ENCODE measurements at regions not wholly inside any gene's neighbourhood (a gene's known extent, or its start where the extent isn't known, plus 50 kb on each side); places are given as distances from the start of the nearest gene placed in this dataset.

DNA sequence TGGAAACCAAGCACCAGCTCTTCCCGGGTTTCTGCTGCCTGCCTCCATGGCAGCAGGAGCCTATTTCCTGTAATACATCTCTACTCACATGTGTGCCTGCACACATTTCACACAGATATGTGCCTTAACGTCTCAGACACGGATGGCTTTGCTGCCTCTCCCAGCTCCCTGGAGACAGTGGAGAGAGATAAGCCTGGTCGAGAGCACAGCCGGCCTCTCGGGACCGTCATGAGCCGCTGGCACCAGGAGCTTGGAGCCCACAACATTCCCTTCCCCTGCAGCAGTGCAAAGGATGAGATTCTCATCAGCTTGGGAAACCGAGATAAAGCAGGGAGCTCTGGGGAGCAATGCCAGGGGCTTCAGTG is 587.7 kb downstream of the BRD1 start:
- DNase-seq (ENCODE audit: low read depth in 2 of 2) = no peak

DNA sequence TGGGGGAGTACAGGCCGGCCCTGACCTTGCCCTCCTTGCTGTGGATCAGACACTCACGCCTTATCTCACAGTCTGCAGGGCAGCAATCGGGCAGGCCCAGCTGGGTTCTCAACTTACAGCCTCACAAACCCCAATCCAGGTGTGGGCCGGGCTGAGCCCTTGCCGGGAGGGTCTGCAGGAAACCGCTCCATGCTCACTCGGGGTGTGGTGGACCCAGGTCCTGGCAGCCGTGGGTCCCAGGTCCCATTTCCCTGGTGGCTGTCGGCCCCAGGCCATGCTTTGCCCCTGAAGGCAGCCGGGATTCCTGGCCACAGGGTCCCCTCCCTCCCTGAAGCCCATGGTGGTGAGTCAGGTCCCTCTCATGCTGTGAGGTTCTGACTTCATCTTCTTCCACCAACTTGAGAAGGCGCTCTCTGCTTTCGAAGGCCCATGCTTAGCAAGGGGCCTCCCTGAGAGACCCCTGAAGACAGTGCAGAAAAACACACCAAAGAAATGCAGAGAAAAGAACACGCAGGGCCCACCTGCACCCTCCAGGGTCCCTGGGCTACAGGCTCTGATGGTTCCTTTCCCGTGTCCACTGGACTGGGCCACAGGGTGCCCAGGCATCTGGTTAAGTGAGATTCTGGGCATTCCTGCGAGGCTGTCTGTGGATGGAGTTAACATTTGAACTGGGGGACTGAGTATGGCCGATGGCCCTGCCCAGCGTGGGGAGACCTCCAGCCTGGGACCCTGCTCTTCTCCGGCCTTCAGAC is 588.2 kb downstream of the BRD1 start:
- DNase-seq (ENCODE audit: low read depth in 2 of 2) = no peak

DNA sequence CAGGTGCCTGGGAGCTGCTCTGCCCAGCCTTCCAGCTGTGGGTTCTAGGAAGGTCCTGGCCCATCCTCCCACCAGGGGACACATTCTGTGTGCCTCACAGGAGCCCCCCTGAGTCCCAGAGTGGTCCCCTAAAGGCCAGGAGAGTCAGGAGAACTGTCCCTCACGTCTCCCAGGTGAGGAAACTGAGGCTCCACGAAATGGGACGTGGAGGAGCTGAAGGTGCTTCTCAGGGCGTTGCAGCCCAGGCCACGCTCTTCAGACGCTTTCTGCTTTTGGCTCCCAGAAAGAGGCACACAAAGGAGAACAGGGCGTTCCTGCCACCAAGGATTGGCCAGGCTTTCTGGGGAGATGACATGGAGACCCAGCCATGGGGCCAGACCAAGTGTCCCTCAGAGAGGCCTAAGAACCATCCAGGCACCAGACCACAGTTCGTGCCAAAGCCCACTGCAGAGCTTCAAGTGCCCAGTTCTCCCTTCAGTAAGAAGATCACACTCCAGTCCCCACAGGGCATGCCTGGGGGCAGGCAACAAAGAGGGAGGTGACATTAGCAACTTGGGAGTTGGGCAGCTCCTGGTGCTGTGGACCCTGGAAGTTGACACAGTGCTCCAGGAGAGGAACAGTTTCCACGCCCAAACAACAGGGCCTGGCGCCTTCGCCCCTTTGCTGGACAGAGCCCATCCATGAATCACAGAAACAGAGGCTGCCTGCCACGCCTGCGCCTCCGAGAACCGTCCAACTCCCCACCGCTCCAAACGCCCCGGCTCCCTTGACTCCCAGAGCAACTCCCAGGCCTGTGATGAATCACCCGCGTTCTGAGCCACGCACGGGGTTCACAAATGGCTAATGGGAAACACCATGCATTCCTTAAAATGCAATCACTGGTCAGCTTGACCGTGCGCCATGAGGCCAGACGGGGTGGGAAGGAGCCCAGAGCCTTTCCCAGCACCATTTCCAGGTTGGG is 589.2 kb downstream of the BRD1 start:
- DNase-seq (ENCODE audit: low read depth in 2 of 2) = no peak

DNA sequence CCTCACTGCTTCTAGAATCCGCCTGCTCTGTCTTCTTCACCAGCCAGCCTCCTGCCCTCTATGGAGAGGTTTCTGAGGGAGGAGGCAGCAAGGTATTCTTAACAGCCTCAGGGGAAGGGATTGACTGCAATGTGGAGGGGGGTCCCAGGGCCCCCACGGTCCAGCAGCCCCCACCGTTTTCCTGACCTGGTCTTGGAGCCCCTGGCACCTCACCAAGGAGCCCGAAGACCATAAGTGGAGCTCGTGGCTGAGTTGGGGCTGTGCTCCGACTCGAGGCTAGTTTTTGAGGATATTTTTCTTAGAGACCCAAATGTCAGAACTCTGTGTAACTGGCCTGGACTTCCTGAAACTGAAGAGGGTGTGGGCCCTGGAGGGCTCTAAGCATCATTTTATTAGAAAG is 590.0 kb downstream of the BRD1 start:
- DNase-seq (ENCODE audit: low read depth in 2 of 2) = no peak

DNA sequence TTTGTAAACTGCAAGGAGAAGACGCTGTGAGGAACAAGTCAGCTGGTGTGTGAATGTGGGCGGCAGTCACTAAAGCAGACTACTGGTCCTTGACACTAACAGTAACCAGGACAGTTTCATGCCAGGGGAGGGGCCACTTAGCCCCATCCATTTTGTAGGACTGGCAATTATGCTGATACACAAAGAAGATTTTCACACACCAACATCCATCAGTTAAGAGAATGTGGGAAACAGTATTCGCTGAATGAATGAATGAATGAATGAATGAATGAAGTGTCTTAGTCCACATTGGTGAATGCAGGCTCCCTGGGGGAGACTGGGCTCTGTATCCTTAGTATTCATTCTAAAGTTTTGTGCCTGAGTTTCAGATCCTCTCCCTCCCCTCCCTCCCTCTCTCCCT is 590.4 kb downstream of the BRD1 start:
- no peak for DNase-seq (ENCODE audit: low read depth in 2 of 2)

DNA sequence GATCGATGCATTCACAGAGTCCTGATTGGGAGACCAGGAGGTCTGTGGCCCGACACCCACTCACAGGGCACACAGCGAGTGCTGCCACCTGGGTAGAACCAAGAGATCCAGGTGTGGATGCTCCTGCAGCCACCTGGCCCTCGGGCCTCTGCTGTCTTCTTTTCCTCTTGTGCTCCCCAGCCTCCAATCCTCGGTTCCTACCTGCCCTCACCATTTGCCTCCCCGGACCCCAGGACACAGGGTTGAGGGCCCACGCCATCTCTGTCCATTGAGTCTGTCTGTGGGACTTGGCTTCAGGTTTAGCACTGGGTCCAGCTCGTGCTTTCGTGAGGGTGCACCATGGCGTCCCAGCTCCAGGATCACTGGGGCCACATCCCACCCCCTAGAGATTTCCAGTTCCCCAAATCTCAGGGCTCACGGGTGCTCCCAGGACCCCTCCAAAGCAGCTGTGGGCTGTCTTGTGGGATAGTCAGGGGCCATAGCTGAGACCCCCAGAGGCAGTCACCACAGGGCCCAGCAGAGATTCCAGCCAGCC is 591.1 kb downstream of the BRD1 start:
- no peak for DNase-seq (ENCODE audit: low read depth in 2 of 2)

DNA sequence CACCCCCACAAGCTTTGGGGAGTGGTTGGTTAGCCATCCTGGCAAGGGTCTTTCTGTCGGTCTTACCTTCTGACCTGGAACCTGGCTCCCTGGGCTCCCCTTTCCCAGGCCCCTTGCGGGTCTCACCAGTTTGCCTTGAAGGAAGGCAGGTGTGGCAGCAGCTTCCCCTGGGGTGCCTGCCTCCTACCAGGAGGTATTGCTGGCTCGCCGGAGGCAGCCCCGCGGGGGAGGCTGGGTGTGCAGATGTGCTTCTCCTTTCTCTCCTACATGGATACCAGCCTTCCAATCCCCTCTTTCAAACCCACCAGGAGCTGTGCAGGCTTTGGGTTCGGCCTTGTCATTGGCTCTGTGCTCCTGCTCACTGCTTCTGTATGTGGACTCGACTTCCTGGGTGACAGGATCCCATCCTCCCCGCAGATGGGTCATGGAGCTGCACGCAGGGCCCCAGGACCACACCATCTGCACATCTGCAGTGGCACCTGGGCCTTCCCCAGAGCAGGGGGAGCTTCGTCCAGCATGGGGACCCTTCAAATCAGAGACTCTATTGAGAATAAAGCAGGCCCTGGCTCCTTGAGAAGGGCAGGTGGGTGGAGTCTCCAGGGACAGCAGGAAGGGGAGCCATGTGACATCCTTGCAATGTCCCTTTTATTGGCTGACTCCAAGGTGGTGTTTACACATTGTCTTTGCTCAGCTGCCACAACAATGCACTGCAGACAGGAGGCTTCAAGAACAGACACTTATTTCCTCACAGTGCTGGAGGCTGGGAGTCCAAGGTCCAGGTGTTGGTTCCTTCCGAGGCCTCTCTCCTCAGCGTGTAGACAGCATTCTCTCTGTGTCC is 592.0 kb downstream of the BRD1 start:
- no peak for DNase-seq (ENCODE audit: low read depth in 2 of 2)

DNA sequence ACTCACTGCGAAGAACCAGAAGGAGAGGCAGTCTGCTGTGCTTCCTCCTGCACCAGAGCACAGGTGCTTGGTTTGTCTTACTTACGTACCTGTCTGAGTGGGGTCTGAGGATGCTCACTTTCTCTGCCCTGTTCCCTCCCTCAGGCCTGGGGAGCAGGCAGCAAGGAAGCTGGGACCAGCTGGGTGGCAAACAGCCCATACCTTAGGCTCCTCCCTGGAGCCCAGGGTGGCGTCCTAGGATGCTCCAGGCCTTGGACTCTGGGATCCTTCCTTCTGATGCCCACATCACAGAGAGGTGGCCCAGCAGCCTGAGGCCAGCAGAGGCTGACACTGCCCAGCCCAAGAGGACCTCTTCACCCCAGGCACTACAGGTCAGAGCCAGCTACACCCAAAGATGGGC is 593.2 kb downstream of the BRD1 start:
- DNase-seq (ENCODE audit: low read depth in 2 of 2) = no peak

DNA sequence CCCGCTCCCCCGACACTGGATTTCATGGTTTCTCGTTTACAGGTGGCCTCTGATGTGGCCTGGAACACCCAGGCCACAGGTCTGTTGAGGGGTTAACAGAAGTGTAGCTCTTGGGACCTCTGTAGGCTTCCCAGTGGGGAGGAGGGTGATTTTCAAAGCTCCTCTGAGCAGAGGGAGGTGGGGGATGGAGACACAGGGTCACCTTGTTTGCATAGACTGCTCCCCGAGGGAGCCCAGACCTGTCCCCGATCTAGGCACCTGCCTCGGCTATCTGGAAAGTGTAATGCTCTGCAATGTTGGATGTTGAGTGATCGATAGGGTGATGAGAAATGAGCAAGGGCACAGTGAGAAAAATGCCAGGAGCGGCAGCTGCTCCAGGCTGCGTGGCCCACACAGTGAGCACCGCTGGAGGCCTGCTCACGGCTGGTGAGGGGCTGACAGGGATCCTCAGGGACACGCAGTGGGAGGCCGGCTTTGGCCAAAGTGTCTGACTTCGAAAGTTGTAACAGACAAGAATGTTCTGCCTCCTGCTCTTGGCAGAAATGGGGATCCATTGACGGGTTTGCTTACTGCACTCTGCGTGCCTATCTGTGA is 594.1 kb downstream of the BRD1 start:
- DNase-seq (ENCODE audit: low read depth in 2 of 2) = no peak

DNA sequence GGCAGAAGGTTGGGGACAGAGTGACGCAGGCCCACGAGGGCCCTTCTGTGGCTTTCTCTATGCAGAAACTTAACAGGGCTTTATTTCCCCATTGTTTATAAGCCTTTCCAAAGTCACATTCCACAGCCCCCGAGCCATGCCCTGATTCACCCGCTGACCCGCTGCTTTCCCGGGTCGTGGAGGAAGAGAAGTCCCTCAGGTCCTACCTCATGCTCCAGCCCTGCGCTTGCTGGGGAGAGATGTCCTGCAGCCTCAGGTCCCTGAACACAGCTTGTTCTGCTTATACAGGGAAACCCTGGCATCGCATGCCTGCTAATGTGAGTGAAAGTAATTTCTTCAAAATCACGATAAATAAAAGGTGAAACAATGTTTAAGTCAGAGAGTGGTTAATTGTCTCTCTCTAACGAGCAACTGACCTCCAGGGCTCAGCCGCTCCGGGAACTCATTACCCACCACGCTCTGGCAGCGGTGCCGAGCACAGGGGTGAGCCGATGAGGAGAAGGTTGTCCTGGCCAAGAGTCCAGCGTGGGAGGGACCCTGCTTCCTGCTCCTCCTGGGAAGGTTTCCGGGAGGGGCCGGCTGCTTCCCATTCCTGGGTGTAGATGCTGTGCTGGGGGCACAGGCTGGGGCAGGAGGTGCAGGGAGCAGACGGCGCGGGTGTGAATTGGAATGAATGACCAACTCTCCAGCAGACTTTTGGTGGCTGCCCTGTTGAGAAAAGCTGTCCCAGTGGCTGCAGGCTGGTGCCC is 595.2 kb downstream of the BRD1 start:
- no peak for DNase-seq (ENCODE audit: low read depth in 2 of 2)

DNA sequence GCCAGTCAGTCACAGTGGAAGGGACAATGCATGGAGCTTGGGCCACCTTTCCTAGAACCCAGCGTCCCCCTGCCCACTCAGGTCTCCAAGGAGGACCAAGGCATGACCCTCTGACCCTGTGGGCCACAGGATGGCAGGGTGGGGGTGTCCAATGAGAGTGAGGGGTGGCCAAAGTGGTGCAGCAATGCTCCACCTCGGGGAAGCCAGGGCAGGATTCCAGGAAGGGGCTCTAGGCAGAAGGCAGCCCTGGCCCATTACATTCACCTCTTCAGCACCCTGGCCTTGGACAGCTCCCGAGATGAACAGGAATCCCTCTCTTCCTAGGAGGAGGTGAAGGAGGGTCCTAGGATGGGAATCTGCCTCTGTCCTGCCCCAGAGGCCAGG is 597.5 kb downstream of the BRD1 start:
- no peak for DNase-seq (ENCODE audit: low read depth in 2 of 2)

DNA sequence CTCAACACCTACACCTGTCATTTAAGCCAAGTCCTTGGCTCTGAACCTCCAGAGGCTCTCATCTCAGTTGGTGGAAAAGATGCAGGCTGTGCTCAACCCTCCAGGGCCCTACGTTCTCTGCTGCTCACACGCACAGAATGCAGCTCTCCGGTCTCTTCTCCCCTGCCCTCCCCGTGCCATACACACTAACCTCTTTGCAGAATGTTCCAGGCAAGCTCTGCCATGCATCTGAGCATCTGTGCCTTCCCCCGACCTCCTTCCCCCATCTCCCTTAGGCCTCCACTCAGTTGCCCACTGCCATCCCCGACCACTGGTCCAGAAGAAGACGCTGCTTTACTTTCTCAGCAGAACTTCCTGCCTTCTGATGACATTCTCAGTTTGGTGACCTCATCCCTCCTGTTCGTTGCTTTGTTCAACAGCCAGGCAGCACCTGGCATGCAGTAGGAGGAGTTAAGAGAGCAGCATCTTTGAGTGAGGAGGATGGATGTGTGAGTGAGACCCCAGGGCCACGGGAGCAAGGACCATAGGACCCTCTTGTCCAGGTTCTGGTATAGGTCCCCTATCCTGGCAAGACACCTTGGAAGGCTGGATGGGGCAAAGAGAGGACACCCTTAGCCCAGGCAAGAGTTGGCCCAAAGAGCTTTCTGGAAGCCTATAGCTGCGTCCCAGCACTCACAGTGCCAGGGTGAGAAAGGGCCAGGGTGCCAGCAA is 598.0 kb downstream of the BRD1 start:
- DNase-seq (ENCODE audit: low read depth in 2 of 2) = no peak

DNA sequence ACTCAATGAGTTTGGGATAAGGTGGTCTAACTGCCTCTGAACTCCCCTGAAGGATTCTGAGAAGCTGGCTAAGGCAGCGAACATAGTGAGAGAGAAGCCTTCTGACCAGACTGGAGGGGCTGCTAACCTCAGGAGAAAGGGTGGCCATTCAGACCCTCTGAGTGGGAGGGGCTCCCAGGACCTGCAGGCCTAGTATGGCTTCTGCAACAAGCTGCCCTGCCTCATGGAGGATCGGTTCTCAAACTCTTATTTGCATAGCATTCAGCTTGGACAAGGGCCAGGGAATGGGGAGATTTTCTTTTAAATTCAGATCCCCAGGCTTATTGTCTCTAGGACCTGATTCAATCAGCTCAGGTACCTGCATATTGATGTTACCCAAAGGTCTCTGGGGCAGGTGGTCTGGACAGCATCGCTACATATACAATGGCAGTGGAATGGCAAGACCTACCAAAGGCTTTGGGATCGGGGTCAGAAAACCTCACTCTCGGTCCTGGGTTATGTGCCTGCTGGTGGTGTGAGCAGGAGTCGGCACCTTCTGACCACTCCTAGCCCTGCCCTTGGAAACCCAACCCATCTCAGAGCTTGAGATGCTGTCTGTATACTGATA is 599.1 kb downstream of the BRD1 start:
- no peak for DNase-seq (ENCODE audit: low read depth in 2 of 2)

DNA sequence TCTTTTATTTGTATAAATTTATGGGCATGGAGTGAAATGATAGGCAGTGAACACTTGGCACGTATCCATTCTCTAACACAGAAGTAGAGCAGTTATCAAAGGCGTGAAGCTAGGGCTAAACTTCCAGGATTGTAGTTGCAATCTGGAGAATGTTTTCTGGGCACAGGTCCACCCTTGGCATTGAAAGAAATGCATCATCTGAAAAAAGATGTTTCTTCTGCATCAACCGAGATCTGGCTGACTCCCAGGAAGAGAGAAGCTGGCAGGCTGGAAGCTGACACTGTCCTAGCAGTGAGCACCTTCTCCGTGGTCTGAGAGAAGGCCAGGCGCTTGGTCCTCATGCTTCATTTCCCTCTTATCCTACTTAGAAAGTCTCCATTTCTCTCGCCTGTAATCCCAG is 600.0 kb downstream of the BRD1 start:
- no peak for DNase-seq (ENCODE audit: low read depth in 2 of 2)

DNA sequence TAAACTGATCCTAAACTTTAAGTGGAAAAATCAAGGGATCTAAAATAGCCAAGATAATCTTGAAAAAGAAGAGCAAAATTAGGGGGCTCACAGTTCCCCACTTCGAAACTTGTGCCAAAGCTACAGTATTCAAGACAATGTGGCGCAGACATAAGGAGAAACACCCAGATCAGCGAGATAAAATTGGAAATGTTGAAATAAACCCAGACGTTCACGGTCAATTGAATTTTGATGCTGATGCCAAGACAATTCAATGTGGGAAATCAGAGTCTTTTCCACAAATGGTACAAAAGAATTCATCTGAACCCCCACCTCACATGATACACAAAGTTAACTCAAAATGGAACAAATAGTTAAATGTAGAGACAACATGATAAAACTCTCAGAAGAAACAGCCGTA is 601.6 kb downstream of the BRD1 start:
- no peak for DNase-seq (ENCODE audit: low read depth in 2 of 2)

DNA sequence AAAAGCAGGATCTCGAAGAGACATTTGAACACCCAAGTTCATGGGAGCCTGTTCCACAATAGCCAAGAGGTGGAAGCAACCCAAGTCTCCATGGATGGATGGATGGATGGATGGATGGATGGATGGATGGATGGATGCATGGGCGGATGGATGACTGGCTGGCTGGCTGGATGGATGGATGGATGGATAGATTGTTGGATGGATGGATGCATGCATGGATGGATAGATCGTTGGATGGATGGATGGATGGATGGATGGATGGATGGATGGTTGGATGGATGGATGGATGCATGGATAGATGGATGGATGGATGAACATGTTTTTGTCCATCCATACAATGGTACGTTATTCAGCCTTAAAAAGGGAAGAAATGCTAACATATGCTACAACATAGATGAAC is 603.4 kb downstream of the BRD1 start:
- DNase-seq (ENCODE audit: low read depth in 2 of 2) = no peak

DNA sequence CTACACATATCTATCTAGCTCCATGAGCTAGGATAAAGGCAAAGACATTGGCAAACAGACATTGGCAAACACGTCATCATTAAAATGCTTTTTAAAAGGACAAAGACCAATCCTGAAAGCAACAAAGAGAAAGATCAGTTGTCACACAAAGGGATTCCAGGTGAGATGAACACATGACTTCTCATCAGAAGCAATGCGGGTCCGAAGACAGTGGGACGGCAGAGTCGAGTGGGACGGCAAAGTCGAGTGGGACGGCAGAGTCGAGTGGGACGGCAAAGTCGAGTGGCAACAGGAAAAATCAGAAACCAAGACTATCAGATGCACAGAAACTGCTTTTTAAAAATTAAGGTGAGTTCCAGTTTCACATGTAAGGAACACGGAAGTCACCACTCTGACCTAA is 609.5 kb downstream of the BRD1 start:
- no peak for DNase-seq (ENCODE audit: low read depth in 2 of 2)

DNA sequence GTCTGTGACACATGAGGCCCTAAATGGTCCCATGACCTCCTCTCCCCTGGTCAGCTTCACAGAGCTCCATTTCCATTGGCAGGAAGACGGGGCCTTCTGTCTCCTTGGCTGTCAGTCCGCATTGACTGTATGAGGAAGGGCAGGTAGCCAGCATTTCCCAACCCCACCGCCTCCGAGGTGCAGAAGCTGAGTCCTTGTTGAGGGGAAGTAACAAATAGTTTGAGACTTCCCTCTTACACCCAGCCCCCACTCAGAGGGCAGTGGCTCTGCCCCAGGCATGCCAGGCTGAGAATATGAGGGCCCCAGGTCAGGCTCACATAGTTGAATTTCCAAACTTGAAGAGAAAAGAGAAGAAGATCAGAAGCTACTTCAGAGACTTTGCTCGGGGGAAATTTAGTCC is 611.1 kb downstream of the BRD1 start:
- DNase-seq (ENCODE audit: low read depth in 2 of 2) = no peak

DNA sequence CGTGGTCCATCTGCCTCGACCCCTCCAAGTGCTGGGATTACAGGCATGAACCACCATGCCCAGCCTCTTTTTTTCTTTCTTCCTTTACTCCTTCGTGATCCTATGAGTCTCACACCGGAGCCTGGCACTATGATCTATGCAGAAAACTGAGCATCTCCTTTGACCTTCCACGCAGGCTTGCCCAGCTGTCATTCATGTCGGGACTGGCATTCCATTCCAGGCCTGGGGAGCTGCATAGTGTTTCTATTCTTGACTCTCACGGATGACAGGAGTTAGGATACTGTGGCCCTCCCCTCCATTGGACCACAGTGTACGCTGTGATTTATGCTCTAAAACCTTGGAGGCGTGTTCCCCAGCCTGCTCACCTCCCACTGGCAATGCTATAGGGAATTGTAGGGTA is 611.8 kb downstream of the BRD1 start:
- DNase-seq (ENCODE audit: low read depth in 2 of 2) = no peak

DNA sequence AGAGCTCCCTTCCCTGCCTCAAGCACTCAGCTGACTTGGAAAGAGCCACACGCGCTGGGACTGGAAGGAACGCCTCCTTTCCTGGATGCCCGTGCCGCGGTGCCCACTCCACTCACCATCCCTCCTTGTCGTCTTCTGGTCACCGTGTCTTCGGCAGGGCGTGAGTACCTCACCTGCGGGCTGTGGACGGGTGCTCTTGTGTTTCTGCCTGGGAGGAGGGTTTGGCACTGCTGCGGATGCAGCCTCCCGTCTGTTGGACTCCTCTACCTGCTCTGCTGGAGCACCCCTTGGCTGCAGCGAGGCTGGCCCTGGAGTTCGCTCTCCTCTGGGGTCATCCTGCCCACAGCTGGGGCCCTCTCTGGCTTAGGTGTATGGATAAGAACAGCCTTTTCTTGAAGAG is 612.7 kb downstream of the BRD1 start:
- no peak for DNase-seq (ENCODE audit: low read depth in 2 of 2)
